HG03196 (cell line): ENCODE measurements at regions not wholly inside any gene's neighbourhood (a gene's known extent, or its start where the extent isn't known, plus 50 kb on each side); places are given as distances from the start of the nearest gene placed in this dataset.
"Not testable (repeated sequence)": the region's sequence is repeated elsewhere in the genome, so short reads cannot be mapped to it uniquely, and the experiment has no call there.

Experiments used
- ATAC-seq: cut with Tn5 transposase; IDR thresholded peaks from one replicate; pipeline ENCODE4 v1.9.1; 2021; ENCODE audit not compliant: unreplicated experiment

- ATAC-seq: peak; percentile 79
These were observed 291.7 kb upstream of the KYNU start for GRCh38 chr2:142585785-142586184.

DNA sequence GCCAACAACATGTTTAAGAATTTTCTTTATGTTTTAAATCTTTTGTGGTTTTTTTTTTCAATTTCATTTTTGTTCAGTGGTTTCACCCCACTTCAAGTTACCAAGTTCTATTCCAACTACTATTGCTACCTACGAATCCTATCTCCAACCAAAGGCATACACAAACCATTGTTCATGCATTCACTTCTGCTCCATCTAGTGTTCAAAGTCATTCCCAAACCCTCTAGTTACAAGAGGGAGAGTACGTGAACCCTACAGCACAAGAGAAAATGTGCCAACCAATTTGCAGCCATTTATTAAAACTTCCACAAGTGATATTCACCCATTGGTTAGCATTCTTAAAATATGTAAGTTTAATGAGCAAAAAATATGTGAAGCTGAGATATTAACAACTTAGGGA, 295.1 kb upstream of the KYNU start:
- ATAC-seq: no peak

DNA sequence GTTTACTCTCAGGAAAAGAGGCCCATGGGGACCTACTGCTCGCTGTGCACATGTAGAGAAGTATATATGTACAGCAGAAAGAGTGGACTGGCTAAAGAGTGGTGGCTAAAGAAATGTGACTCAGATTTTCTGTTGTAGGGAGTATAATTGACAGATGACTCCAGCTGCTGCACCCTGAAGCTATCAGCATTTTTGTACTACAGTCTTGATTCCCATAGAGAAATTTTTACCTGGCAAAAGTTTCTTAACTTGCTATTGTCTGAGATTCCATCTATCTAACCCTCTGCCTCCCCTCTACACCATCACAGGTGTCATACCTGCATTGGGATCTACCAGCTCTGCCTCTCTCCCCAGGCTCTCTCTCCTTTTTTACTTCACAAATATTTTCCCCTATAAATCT, 296.0 kb upstream of the KYNU start:
- ATAC-seq: no peak

GRCh38 chr2:142580691-142581090, 296.8 kb upstream of the KYNU start:
- no peak for ATAC-seq

DNA sequence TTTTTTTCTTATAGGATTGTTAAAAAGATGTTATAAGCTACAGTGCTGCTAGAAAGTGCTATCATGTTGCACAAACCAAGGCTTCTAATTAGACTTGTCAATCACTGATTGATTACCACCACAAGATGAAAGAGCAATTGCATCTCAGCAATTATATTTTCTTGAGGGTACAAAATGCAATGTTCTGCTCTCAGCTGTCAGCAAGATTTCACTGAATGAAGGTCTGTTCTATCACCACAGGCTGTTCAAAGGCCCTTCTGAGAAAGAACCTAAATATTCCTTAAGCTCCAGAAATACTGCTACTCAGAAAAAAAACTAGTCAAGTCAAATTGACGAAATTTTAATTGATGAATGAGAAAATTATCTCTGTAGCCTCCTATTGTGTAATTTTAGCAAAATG, 301.9 kb upstream of the KYNU start:
- ATAC-seq: no peak

DNA sequence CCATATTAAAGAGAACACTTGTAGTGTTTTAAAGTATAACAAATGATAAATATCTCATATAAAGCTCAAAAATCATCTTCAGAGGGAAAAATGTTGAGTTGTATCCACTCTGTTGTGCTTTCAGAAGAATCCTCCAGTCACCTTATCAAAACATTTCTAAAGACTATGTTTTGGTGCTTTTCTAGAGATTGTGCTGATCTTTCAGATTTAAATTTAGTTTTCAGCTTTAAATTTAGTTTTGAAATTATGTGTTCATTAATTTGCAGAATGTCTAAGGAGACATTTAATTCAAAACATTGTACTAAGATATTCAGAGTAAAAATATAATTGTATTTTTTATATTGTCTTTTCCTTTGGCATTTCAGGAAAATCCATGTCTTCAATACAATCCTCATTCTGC, 303.1 kb upstream of the KYNU start:
- no peak for ATAC-seq

DNA sequence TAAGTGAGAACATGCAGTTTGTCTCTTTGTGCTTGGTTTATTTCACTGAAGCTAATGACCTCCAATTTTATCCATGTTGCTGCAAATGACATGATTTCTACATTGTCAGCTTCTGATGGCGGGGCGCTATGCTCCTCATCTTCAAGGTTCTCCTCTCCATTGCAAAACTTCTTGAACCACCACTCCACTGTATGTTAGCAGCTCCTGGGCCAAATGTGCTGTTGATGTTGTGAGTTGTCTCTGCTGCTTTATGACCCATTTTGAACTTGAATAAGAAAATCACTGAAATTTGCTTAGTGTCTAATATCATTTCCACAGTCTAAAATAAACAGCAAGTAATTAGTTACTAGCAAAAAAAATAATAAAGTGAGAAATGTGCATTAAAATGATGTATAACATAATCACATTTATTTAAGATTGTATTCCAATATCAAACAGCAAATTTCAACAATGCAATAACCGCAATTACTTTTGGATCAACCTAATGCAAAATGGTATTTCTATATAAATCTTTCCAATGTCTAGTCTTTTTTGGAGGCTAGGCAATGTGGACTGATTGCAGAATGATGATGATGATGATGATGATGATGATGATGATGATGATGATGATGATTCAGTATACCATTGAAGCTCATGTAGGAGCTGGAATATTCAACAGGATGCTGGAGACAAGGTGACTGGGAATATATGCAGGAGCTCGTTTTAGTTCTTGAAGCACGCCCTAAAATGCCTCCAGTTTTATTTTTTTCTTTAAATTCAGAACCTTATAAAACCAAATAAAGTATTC, 304.9 kb upstream of the KYNU start:
- no peak for ATAC-seq

DNA sequence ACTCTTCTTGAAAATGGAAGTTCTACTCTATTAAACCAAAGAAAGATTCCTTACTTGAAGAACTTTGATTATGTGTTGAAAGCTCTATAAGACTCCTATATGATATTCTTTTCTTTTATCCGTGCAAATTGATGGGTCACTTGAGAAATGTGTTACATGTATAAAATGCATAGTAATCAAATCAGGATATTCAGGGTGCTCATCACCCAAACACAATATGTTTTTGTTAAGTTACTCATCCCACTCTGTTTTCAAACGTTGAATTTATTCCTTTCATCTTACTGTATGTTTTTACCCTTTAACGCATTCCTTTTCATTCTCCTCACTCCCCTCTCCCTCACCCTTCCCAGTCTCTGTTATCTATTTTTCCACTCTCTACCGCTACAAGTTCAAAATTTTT, 305.5 kb upstream of the KYNU start:
- no peak for ATAC-seq

- ATAC-seq: no peak
These were observed 314.6 kb upstream of the KYNU start for GRCh38 chr2:142562900-142563299.

- no peak for ATAC-seq
These were observed 315.8 kb upstream of the KYNU start for GRCh38 chr2:142561656-142562055.

DNA sequence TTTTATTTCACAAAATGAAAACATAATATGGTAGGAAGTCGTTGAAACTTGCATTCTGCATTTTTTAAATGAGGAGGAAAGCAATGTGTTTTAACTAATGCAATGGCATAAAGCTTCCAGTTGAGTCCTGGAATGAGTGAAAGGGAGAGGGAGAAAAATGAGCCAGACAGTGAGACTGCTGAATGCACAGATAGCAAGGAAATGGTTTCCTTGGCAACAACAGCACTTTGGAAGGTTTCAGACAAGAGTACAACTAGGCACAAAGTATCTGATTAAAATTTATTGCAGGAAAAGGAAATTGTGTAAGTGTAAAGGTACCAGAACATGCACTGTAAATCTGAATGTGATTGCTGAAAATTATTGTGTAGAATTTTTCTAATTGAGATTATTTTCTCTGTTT, 320.1 kb upstream of the KYNU start:
- ATAC-seq: no peak

DNA sequence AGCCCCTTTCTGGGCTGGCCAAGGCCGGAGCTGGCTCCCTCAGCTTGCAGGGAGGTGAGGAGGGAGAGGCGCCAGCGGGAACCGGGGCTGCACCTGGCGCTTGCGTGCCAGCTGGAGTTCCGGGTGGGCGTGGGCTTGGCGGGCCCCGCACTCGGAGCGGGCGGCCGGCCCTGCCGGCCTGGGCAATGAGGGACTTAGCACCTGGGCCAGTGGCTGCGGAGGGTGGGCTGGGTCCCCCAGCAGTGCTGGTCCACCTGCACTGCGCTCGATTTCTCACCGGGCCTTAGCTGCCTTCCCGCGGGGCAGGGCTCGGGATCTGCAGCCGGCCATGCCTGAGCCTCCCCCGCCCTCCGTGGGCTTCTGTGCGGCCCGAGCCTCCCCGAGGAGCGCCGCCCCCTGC, 331.5 kb upstream of the KYNU start:
- ATAC-seq: not testable (repeated sequence)

GRCh38 chr2:142545036-142545435, 332.4 kb upstream of the KYNU start:
- ATAC-seq: no peak

- no peak for ATAC-seq
These were observed 333.3 kb upstream of the KYNU start for GRCh38 chr2:142544173-142544572.

DNA sequence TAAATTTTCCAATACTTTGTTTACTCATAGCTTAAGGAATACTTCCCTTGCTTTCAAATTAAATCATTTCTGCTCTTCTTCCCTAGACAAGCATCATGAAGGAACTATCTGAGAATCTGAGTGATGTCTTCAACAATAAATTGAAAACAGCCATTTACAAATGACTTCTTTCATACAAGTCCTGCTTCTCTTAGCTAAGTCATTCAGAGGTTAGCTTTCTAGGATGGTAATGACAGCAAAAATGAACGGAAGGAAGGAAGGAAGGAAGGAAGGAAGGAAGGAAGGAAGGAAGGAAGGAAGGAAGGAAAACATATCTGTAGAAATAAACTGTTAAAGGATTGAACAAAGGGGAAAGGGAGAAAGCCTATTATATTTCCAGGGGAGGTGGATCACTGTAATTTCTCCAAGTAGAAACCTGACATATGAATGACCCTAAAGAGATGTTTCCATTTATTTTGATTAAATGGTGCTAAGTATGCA, 335.0 kb upstream of the KYNU start:
- no peak for ATAC-seq

GRCh38 chr2:142536966-142537365, 340.5 kb upstream of the KYNU start:
- no peak for ATAC-seq

DNA sequence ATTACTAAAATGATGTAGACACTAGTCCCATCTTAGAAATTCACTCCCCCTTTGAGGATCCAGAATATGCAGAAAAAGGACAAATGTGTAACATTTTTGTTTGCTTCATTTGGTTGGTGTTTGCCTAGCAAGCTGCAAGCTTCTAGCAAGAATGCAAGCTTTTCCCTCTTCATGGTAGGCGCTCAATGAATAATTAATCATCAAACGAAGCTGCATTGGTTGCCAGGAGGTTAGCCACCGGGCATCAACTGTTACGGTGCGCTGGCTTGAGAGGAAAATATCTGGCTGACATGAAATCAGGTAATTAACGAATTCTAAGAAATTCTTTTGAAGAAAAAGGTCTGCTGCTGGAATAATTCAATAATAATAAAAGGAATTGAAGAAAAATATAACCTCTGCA, 341.0 kb upstream of the KYNU start:
- no peak for ATAC-seq

GRCh38 chr2:142535311-142535710, 342.2 kb upstream of the KYNU start:
- ATAC-seq: no peak

GRCh38 chr2:142533177-142533576, 344.3 kb upstream of the KYNU start:
- no peak for ATAC-seq

- ATAC-seq: no peak
These were observed 346.1 kb upstream of the KYNU start for GRCh38 chr2:142531377-142531776.

- no peak for ATAC-seq
These were observed 351.7 kb upstream of the KYNU start for GRCh38 chr2:142525720-142526119.

DNA sequence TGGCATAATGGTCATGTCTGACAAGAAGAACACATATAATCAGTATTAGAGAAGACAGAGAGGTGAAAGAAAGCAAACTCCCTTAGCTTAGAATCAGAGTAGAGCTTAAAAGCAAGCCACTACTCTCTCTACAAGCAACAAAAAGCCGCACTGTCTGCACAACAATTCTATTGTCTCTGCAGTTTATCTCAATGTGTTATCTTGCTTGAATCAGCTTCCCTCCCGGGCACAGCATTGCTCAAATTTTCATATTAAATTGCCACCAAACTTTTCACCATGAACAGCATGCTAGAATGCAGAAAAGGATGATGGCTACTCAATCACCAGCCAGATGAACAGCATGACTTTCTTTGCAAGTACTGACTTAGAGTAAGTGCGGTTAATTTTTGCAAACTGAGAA, 356.0 kb upstream of the KYNU start:
- no peak for ATAC-seq

DNA sequence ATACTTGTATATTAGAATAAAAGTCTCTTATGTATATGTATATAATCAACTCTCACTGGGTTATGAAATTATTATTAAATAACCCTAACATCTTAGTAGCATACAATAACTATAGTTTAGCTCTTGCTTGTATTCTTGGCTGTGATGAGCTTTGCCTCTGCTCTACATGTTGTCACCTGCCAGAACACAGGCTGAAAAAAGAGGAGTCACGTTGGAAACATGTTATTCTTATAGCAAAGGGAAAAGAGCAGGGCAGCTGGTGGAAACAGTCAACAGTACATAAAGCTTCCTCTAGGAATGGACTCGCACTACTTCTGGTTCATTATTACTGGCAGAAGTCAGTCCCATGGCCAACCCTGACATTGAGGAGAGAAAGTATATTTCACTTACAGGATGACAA, 362.0 kb upstream of the KYNU start:
- ATAC-seq: no peak
